Activated CD4-positive, alpha-beta memory T cell treated with anti-CD3 and anti-CD28 coated beads for 36 hours (primary cell): ENCODE measurements at regions not wholly inside any gene's neighbourhood (a gene's known extent, or its start where the extent isn't known, plus 50 kb on each side); places are given as distances from the start of the nearest gene placed in this dataset.

ENCODE experiments used
- CTCF ChIA-PET: fragments of 350-600 bp; sonication (Branson Sonifier 250); formaldehyde crosslinking; loops from one replicate; lab custom pipeline; 2021; ENCODE audit warnings: antibody characterized with exemption, inconsistent platforms; lab: Charles Lee
- POLR2A ChIA-PET: fragments of 350-600 bp; sonication (Branson Sonifier 250); formaldehyde crosslinking; loops from one replicate; lab custom pipeline; 2021; ENCODE audit warnings: antibody characterized with exemption; lab: Charles Lee
- DNase-seq: peaks from one replicate; pipeline ENCODE4 v3.0.0-alpha.2; 2020
- H3K27ac Mint-ChIP-seq: one replicate; pipeline ENCODE4 v1.8.0; 2021; ENCODE audit warnings: mixed read lengths
- H3K27me3 Mint-ChIP-seq: one replicate; pipeline ENCODE4 v1.8.0; 2021; ENCODE audit warnings: mixed read lengths
- H3K36me3 Mint-ChIP-seq: one replicate; pipeline ENCODE4 v1.8.0; 2021; ENCODE audit warnings: mixed read lengths
- H3K4me1 Mint-ChIP-seq: one replicate; pipeline ENCODE4 v1.8.0; 2021; ENCODE audit warnings: low read depth, mixed read lengths
- H3K4me3 Mint-ChIP-seq: one replicate; pipeline ENCODE4 v1.8.0; 2021; ENCODE audit warnings: mild to moderate bottlenecking, mixed read lengths
- H3K9me3 Mint-ChIP-seq: one replicate; pipeline ENCODE4 v1.8.0; 2021; ENCODE audit warnings: mixed read lengths
- intact Hi-C: fragments of 100-400 bp; cut with micrococcal nuclease; formaldehyde crosslinking; loops from one replicate; pipeline ENCODE4 v1.15.1; 2023

GRCh38 chr2:177044671-177045070 lies 167.9 kb upstream of the HNRNPA3 start:
- ChIA-PET CTCF (interaction anchor here (0.7 kb wide), 1 partner anchor 653 kb away, joined by 3 read pairs; no protein-coding TSS in a partner anchor), POLR2A (no interaction called here)
- intact Hi-C loops: no loop called here
- DNase-seq: no peak
- Mint-ChIP-seq H3K27ac (no peak overlapping the region), H3K4me3 (no peak overlapping the region), H3K4me1 (no peaks in the 10 kb centered on the region), H3K27me3 (peaks cover 15% of the 10 kb centered on the region), H3K36me3 (no peaks in the 10 kb centered on the region), H3K9me3 (no peaks in the 10 kb centered on the region)

DNA sequence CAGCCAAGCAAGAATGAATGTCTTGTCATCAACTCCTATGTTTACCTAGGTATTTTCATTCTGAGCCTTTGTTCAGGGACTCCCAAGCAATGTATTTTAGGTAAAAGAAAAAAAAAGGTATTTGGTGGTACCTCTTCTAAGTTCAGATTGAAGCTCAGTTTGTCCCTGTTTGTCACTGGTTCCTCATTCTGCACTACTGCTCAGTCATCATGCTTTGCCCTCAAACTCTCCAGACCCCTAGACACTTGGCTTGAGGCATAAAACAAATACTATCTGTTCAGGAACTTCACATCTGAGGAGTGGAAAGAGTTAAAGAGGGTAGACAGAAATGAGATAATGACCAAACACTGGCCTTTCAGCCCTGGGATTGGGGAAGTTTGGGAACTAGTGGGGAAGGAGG lies 163.6 kb upstream of the HNRNPA3 start:
- intact Hi-C loops: no loop called here
- Mint-ChIP-seq H3K4me1 (no peaks in the 10 kb centered on the region), H3K4me3 (no peak overlapping the region), H3K36me3 (no peaks in the 10 kb centered on the region), H3K9me3 (no peaks in the 10 kb centered on the region), H3K27ac (no peak overlapping the region), H3K27me3 (peaks cover 8% of the 10 kb centered on the region)
- DNase-seq: no peak
- ChIA-PET POLR2A (no interaction called here), CTCF (no interaction called here)

- POLR2A ChIA-PET: no interaction called here
- DNase-seq: no peak
- H3K27me3 Mint-ChIP-seq: peaks cover 8% of the 10 kb centered on the region
- no peaks in the 10 kb centered on the region for H3K4me1 Mint-ChIP-seq
- H3K9me3 Mint-ChIP-seq: no peaks in the 10 kb centered on the region
- no peak overlapping the region for H3K4me3 Mint-ChIP-seq
- no peak overlapping the region for H3K27ac Mint-ChIP-seq
- H3K36me3 Mint-ChIP-seq: no peaks in the 10 kb centered on the region
- CTCF ChIA-PET: no interaction called here
- intact Hi-C loops: no loop called here
These were observed 161.3 kb upstream of the HNRNPA3 start for GRCh38 chr2:177051278-177051677.

GRCh38 chr2:177052471-177052870 lies 160.1 kb upstream of the HNRNPA3 start:
- Mint-ChIP-seq H3K36me3 (no peaks in the 10 kb centered on the region), H3K27me3 (peaks cover 5% of the 10 kb centered on the region), H3K4me1 (no peaks in the 10 kb centered on the region), H3K4me3 (no peak overlapping the region), H3K27ac (no peak overlapping the region), H3K9me3 (no peaks in the 10 kb centered on the region)
- CTCF ChIA-PET: no interaction called here
- no peak for DNase-seq
- POLR2A ChIA-PET: interaction anchor here (0.6 kb wide), 1 partner anchor 41 kb away, joined by 7 read pairs; no protein-coding TSS in a partner anchor
- intact Hi-C loops: no loop called here

GRCh38 chr2:177053038-177053437 lies 159.6 kb upstream of the HNRNPA3 start:
- Mint-ChIP-seq H3K9me3 (no peaks in the 10 kb centered on the region), H3K27me3 (peaks cover 5% of the 10 kb centered on the region), H3K4me1 (no peaks in the 10 kb centered on the region), H3K36me3 (no peaks in the 10 kb centered on the region), H3K27ac (no peak overlapping the region), H3K4me3 (no peak overlapping the region)
- DNase-seq: no peak
- intact Hi-C loops: no loop called here
- ChIA-PET CTCF (no interaction called here), POLR2A (no interaction called here)

DNA sequence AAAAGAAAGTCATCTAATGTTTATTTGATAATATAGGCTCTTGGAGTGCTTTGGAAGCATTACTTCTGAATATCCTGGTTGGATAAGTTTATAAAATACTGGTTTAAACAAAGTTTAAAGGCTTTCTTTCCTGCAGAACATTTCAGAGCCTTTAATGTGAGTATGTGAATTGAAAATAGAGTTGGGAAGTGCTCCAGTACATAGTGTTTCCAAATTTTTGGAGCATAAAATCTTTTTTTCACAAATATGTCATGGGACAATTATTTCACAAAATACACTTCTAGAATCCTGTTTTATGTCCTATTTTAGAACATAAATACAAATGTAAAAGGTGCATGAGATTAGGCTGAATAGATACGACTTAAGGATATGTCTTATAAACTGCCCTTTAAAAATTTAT lies 158.9 kb upstream of the HNRNPA3 start:
- Mint-ChIP-seq H3K4me1 (no peaks in the 10 kb centered on the region), H3K4me3 (no peak overlapping the region), H3K36me3 (no peaks in the 10 kb centered on the region), H3K27ac (no peak overlapping the region), H3K9me3 (no peaks in the 10 kb centered on the region), H3K27me3 (peaks cover 5% of the 10 kb centered on the region)
- POLR2A ChIA-PET: no interaction called here
- no peak for DNase-seq
- intact Hi-C loops: no loop called here
- CTCF ChIA-PET: no interaction called here

GRCh38 chr2:177056481-177056929 lies 156.1 kb upstream of the HNRNPA3 start:
- DNase-seq: no peak
- ChIA-PET CTCF (no interaction called here), POLR2A (no interaction called here)
- Mint-ChIP-seq H3K9me3 (no peaks in the 10 kb centered on the region), H3K27ac (no peak overlapping the region), H3K4me1 (no peaks in the 10 kb centered on the region), H3K27me3 (no peaks in the 10 kb centered on the region), H3K4me3 (no peak overlapping the region), H3K36me3 (no peaks in the 10 kb centered on the region)
- intact Hi-C loops: no loop called here

DNA sequence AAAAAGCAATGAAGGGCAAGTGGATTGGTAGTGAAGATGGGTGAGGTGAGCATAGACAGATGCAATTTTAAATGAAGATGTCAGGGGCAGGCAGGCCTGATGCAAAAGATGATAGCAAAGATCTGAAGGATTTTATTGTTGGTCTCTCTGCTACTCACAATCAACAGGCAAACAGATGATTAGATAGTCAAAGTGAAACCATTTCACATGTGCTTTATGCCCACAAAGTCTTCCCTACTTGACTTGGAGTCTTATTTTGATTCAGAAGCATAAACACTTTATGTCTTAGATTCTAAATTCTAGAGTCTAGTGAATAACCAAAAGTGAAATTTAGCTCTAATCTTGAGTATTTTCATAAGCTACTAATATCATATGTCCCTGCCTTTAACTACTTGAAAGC lies 153.8 kb upstream of the HNRNPA3 start:
- no peaks in the 10 kb centered on the region for H3K9me3 Mint-ChIP-seq
- H3K4me1 Mint-ChIP-seq: no peaks in the 10 kb centered on the region
- H3K27ac Mint-ChIP-seq: no peak overlapping the region
- DNase-seq: no peak
- no peaks in the 10 kb centered on the region for H3K36me3 Mint-ChIP-seq
- ChIA-PET POLR2A (no interaction called here), CTCF (interaction anchor here (1.2 kb wide), 1 partner anchor 90 kb away, joined by 4 read pairs; no protein-coding TSS in a partner anchor)
- peaks cover 4% of the 10 kb centered on the region for H3K27me3 Mint-ChIP-seq
- no peak overlapping the region for H3K4me3 Mint-ChIP-seq
- intact Hi-C loops: no loop called here

DNA sequence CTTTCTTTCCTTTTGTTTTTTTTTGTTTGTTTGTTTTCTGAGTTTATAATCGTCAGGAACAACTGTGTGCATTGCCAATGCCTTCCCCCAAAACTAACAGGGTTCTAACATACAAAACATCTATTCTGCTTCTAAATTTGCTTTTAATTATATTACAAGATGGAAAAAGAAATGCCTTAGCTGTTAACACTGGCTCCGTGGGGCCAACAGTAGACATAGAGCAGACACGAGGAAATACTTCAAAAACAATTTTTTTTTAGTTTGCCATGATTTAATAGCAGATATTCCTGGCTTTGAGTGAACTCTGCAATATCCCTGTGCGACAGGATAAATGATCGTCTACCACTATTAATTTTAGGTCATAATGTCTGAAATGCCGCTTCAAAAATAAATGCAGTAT lies 153.3 kb upstream of the HNRNPA3 start:
- H3K27me3 Mint-ChIP-seq: peaks cover 4% of the 10 kb centered on the region
- H3K36me3 Mint-ChIP-seq: no peaks in the 10 kb centered on the region
- intact Hi-C loops: no loop called here
- H3K4me3 Mint-ChIP-seq: no peak overlapping the region
- ChIA-PET POLR2A (no interaction called here), CTCF (interaction anchor here (1.2 kb wide), 1 partner anchor 89 kb away, joined by 4 read pairs; no protein-coding TSS in a partner anchor)
- no peak overlapping the region for H3K27ac Mint-ChIP-seq
- DNase-seq: no peak
- no peaks in the 10 kb centered on the region for H3K9me3 Mint-ChIP-seq
- no peaks in the 10 kb centered on the region for H3K4me1 Mint-ChIP-seq

GRCh38 chr2:177063331-177063730 lies 149.3 kb upstream of the HNRNPA3 start:
- H3K27ac Mint-ChIP-seq: no peak overlapping the region
- ChIA-PET CTCF (no interaction called here), POLR2A (no interaction called here)
- no peaks in the 10 kb centered on the region for H3K4me1 Mint-ChIP-seq
- DNase-seq: no peak
- no peak overlapping the region for H3K4me3 Mint-ChIP-seq
- intact Hi-C loops: no loop called here
- H3K36me3 Mint-ChIP-seq: no peaks in the 10 kb centered on the region
- no peaks in the 10 kb centered on the region for H3K9me3 Mint-ChIP-seq
- peaks cover 6% of the 10 kb centered on the region for H3K27me3 Mint-ChIP-seq

DNA sequence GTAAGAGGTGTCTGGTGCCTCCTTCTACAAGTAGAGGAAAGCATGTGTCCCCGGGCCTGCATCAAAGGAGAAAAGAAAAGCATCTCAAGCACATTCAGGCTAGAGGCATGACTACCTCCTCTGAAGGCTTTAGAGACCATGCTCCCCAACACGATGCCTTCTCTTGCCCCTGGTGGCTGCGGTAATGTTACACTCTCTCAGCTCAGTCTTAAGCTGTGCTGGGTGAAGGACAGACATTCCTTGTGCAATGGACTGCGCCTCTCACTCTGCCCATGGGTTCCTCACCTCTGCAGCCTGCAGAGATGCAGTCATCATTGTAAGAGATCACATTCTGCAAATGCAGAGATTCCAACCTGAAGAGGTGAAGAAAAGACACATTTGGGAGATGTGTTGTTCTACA lies 148.2 kb upstream of the HNRNPA3 start:
- H3K27ac Mint-ChIP-seq: no peak overlapping the region
- intact Hi-C loops: no loop called here
- H3K27me3 Mint-ChIP-seq: peaks cover 8% of the 10 kb centered on the region
- no peaks in the 10 kb centered on the region for H3K9me3 Mint-ChIP-seq
- H3K4me1 Mint-ChIP-seq: no peaks in the 10 kb centered on the region
- DNase-seq: no peak
- no peaks in the 10 kb centered on the region for H3K36me3 Mint-ChIP-seq
- ChIA-PET POLR2A (no interaction called here), CTCF (no interaction called here)
- H3K4me3 Mint-ChIP-seq: no peak overlapping the region

DNA sequence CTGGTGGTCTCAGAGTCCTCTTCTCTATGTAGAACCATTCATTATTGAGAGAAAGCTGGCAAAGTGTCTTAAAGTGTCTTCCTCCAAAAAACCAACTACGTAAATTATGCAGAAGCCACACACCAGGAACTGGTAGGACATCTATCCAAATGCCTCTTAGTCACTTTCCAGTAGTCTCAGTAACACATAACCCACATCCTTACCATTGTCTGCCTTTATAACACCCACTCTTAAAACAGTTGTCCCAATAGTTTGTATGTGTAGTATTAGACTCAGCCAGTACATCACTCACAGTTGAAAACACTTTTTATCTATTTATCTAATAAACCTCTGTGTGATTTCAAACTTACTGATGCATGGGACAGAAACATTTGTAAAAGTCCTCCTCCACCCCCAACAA lies 143.6 kb upstream of the HNRNPA3 start:
- intact Hi-C loops: no loop called here
- H3K36me3 Mint-ChIP-seq: no peaks in the 10 kb centered on the region
- H3K4me1 Mint-ChIP-seq: no peaks in the 10 kb centered on the region
- peaks cover 17% of the 10 kb centered on the region for H3K27me3 Mint-ChIP-seq
- no peak for DNase-seq
- POLR2A ChIA-PET: no interaction called here
- H3K9me3 Mint-ChIP-seq: no peaks in the 10 kb centered on the region
- no peak overlapping the region for H3K4me3 Mint-ChIP-seq
- H3K27ac Mint-ChIP-seq: no peak overlapping the region
- CTCF ChIA-PET: no interaction called here

DNA sequence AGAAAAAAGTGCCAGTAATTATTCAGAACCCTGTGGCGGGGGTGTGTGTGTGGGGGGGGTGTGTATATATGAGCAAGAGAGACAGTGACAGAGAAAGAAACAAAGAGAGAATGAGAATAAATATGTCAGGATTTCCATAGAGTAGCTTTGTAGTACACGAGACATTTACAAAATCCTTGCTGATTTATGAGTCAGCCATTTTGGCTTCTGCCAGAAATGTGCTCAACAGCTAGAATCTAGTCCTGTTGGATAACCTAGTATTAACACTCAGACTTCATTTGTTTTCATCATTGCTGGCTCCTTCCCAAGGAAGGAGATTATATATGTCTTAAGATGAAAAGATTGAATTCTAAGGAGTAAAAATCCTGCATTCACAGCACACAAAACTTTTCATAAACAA lies 140.5 kb upstream of the HNRNPA3 start:
- Mint-ChIP-seq H3K4me1 (no peaks in the 10 kb centered on the region), H3K27ac (no peak overlapping the region), H3K36me3 (no peaks in the 10 kb centered on the region), H3K4me3 (no peak overlapping the region), H3K27me3 (peaks cover 20% of the 10 kb centered on the region), H3K9me3 (no peaks in the 10 kb centered on the region)
- no peak for DNase-seq
- intact Hi-C loops: no loop called here
- POLR2A ChIA-PET: no interaction called here
- CTCF ChIA-PET: interaction anchor here (1.6 kb wide), 1 partner anchor 76 kb away, joined by 8 read pairs; no protein-coding TSS in a partner anchor
